Caco-2 (cell line): ENCODE measurements at regions not wholly inside any gene's neighbourhood (a gene's known extent, or its start where the extent isn't known, plus 50 kb on each side); places are given as distances from the start of the nearest gene placed in this dataset.

ENCODE experiments used
- BruUV-seq: library from RNA; stranded (reverse); fragments of 400-500 nt; replicated peaks from 2 replicates; lab custom pipeline; 2021; lab: Mats Ljungman, UMichigan
- CTCF ChIA-PET: fragments of 300-600 bp; sonication (Branson Sonifier 250); formaldehyde crosslinking; loops from one replicate; lab custom pipeline; 2022; ENCODE audit warnings: antibody characterized with exemption; lab: Charles Lee
- POLR2A ChIA-PET: fragments of 300-600 bp; sonication (Branson Sonifier 250); formaldehyde crosslinking; loops from one replicate; lab custom pipeline; 2022; ENCODE audit warnings: antibody characterized with exemption; lab: Charles Lee
- DNase-seq, 2 experiments: peaks; one replicate each; pipeline versions ENCODE4 v3.0.0 to v3.0.0-alpha.2; 2020 to 2022
- H3K27me3 ChIP-seq: replicated peaks from 2 replicates; pipeline ENCODE4 v1.6.0; 2011; ENCODE audit warnings: low read length; ENCODE audit not compliant: control insufficient read depth, insufficient read depth
- H3K36me3 ChIP-seq: 2 replicates; pipeline ENCODE4 v1.5.1; 2011; ENCODE audit warnings: low read length; ENCODE audit not compliant: control insufficient read depth, insufficient read depth
- H3K4me1 ChIP-seq: fragments of 250-450 bp; sonication (Bioruptor Pico); 2 replicates; pipeline ENCODE4 v1.5.1; 2020; ENCODE audit warnings: mild to moderate bottlenecking
- H3K4me3 ChIP-seq: 2 replicates; pipeline ENCODE4 v1.5.1; 2011; ENCODE audit warnings: low read depth, mild to moderate bottlenecking, control low read depth, low read length
- H3K9me3 ChIP-seq: fragments of 250-450 bp; sonication (Bioruptor Pico); 2 replicates; pipeline ENCODE4 v1.5.1; 2020; ENCODE audit warnings: mild to moderate bottlenecking, moderate library complexity
- H3K27ac Mint-ChIP-seq: one replicate; pipeline ENCODE4 v1.8.0; 2022; ENCODE audit warnings: mixed read lengths; ENCODE audit not compliant: unreplicated experiment
- H3K27me3 Mint-ChIP-seq: one replicate; pipeline ENCODE4 v1.8.0; 2022; ENCODE audit warnings: mixed read lengths; ENCODE audit not compliant: insufficient read depth, unreplicated experiment
- H3K36me3 Mint-ChIP-seq: one replicate; pipeline ENCODE4 v1.8.0; 2022; ENCODE audit warnings: mild to moderate bottlenecking, mixed read lengths; ENCODE audit not compliant: insufficient read depth, unreplicated experiment
- H3K4me1 Mint-ChIP-seq: one replicate; pipeline ENCODE4 v1.8.0; 2022; ENCODE audit warnings: low read depth, mixed read lengths; ENCODE audit not compliant: unreplicated experiment
- H3K4me3 Mint-ChIP-seq: one replicate; pipeline ENCODE4 v1.8.0; 2022; ENCODE audit warnings: mild to moderate bottlenecking, moderate library complexity, mixed read lengths; ENCODE audit not compliant: unreplicated experiment
- H3K9me3 Mint-ChIP-seq: one replicate; pipeline ENCODE4 v1.8.0; 2022; ENCODE audit warnings: mixed read lengths; ENCODE audit not compliant: unreplicated experiment
- CTCF ChIP-seq, 2 experiments: fragments of 200-600 bp in 1 of 2; IDR thresholded peaks; 1 replicate in 1 of 2; 2 replicates in 1 of 2; pipeline versions ENCODE4 v1.5.1 to v1.8.0; 2011 to 2022; ENCODE audit warnings: antibody characterized with exemption in 1 of 2, control low read depth in 1 of 2, inconsistent platforms in 1 of 2, low read depth in 1 of 2, low read length in 1 of 2, mild to moderate bottlenecking in 1 of 2, moderate library complexity in 1 of 2; ENCODE audit not compliant: insufficient read depth in 1 of 2, severe bottlenecking in 1 of 2, unreplicated experiment in 1 of 2
- intact Hi-C: fragments of 100-400 bp; cut with micrococcal nuclease; formaldehyde crosslinking; loops from one replicate; pipeline ENCODE4 v1.10.0; 2022; ENCODE audit not compliant: unreplicated experiment

DNA sequence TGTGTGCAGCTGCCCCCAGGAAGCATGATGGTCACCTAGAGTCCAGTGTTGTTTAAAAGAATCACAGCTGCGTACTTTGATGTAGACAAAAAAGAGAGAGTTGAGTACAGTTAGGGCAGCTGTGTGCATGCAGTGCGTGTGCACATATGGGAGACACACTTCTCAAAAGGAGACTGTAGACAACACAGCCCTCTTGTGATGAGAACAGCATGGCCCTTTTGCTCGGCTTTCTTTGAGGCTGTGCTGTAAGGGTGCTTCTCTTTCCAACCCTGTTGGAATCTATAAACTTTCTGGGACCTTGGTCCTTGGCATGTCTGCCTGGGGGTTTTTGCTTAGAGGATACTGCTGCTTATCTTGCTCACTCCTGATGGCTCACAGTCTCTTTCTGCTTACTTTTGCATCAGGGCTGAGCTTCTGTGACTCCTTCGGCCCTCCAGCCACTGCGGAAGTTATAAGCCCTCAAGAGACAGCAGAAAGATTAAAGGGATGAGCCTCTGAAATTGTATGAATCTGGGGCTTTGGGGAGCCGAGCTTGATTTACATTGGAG is 102.9 kb downstream of the DYRK2 start:
- no peaks in the 10 kb centered on the region for H3K36me3 ChIP-seq
- H3K9me3 Mint-ChIP-seq, result no peaks in the 10 kb centered on the region
- CTCF ChIA-PET, result no interaction called here
- no TSS peak for BruUV-seq
- no peak overlapping the region for H3K4me3 Mint-ChIP-seq
- peaks cover 39% of the 10 kb centered on the region for H3K4me1 ChIP-seq
- no peaks in the 10 kb centered on the region for H3K36me3 Mint-ChIP-seq
- H3K9me3 ChIP-seq, result no peaks in the 10 kb centered on the region
- H3K4me3 ChIP-seq, result no peak overlapping the region
- H3K27me3 ChIP-seq, result no peaks in the 10 kb centered on the region; the same call in 1 of the 2 replicates
- POLR2A ChIA-PET, result no interaction called here
- intact Hi-C loops, result no loop called here
- H3K27me3 Mint-ChIP-seq, result no peaks in the 10 kb centered on the region
- DNase-seq, result no peak
- no peak overlapping the region for H3K27ac Mint-ChIP-seq
- no peak for TF ChIP-seq CTCF (IDR thresholded peaks at IDR 0.05; ENCODE audit: insufficient read depth in 1 of 2, low read depth in 1 of 2, low read length in 1 of 2, severe bottlenecking in 1 of 2, unreplicated experiment in 1 of 2)
- H3K4me1 Mint-ChIP-seq, result peaks cover 19% of the 10 kb centered on the region

DNA sequence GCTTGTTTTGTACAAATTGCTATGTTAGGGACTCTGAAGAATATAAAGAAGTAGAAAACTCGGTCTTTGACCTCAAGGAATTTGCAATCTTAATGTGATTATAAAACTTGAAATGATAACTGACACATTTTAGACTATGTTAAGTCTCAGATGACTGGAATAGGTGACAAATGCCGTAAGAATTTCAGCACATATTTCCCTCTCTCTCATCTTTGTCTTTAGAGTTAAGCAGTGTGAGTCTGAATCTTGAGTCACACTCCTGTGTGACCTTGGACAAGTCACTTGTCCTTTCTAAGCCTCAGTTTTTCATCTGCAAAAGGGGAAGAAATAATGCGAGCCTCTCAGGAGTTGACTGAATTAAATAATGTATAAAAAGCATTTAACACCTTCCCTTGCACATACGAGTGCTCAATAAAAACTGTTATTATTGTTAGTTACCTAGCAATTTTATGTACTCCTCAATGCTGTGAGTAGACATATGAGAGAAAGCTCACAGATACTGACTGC is 103.7 kb downstream of the DYRK2 start:
- H3K36me3 Mint-ChIP-seq, result no peaks in the 10 kb centered on the region

DNA sequence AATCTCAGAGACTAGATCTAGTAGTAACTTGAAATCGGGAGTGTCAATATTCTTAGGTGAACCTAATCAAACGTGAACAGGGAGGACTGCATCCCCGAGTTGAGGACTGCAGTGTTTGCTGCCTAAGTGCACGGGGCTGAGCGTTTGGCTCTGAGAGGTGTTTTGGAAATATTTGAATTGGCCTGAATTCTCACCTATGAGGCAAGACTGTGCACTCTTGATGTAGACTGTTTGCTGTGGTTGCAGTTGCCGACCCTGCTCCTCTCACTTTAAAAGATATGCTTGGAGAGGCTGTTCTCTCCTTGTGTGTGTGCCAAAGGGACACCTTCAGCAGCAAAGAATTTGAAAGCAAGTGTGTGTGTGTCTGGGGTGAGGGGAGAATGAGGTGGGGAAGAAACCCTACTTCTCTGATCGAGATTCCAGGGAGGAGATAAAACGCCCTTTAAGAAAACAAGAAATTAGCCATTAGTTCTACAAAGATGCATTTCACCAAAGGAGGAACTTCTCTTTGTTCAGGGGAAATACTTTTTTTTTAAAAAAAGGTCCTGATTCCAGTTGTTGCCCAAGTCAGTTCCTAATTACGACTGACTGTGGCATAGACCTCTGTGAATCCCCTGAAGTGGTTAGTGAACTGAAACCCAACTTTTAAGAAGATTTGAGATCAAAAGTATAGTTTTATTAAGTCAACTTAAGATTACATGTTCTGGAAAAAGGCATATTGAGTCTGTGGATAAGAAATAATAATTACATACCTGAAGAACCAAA is 106.6 kb downstream of the DYRK2 start:
- H3K4me3 ChIP-seq, result no peak overlapping the region
- H3K9me3 Mint-ChIP-seq, result peaks cover 7% of the 10 kb centered on the region
- H3K27me3 Mint-ChIP-seq, result no peaks in the 10 kb centered on the region
- no peaks in the 10 kb centered on the region for H3K9me3 ChIP-seq
- intact Hi-C loops, result no loop called here
- H3K36me3 Mint-ChIP-seq, result no peaks in the 10 kb centered on the region
- peaks cover 6% of the 10 kb centered on the region for H3K4me1 ChIP-seq
- H3K4me3 Mint-ChIP-seq, result no peak overlapping the region
- no TSS peak for BruUV-seq
- no peaks in the 10 kb centered on the region; the same call in 1 of the 2 replicates for H3K27me3 ChIP-seq
- no peak for DNase-seq
- POLR2A ChIA-PET, result no interaction called here
- H3K27ac Mint-ChIP-seq, result no peak overlapping the region
- no peaks in the 10 kb centered on the region for H3K36me3 ChIP-seq
- TF ChIP-seq CTCF (IDR thresholded peaks at IDR 0.05; ENCODE audit: insufficient read depth in 1 of 2, low read depth in 1 of 2, low read length in 1 of 2, severe bottlenecking in 1 of 2, unreplicated experiment in 1 of 2), result no peak
- H3K4me1 Mint-ChIP-seq, result peaks cover 16% of the 10 kb centered on the region
- CTCF ChIA-PET, result no interaction called here

More for the DNA sequence above, 103.7 kb downstream of the DYRK2 start:
- H3K4me3 ChIP-seq, result no peak overlapping the region
- CTCF ChIA-PET, result no interaction called here
- H3K27me3 ChIP-seq, result no peaks in the 10 kb centered on the region; the same call in 1 of the 2 replicates
- no peak for TF ChIP-seq CTCF (IDR thresholded peaks at IDR 0.05; ENCODE audit: insufficient read depth in 1 of 2, low read depth in 1 of 2, low read length in 1 of 2, severe bottlenecking in 1 of 2, unreplicated experiment in 1 of 2)
- Mint-ChIP-seq H3K9me3 (no peaks in the 10 kb centered on the region), H3K27ac (no peak overlapping the region), H3K27me3 (no peaks in the 10 kb centered on the region), H3K4me1 (peaks cover 19% of the 10 kb centered on the region), H3K4me3 (no peak overlapping the region)
- no peaks in the 10 kb centered on the region for H3K9me3 ChIP-seq
- DNase-seq, result no peak
- H3K36me3 ChIP-seq, result no peaks in the 10 kb centered on the region
- peaks cover 30% of the 10 kb centered on the region for H3K4me1 ChIP-seq
- intact Hi-C loops, result no loop called here
- BruUV-seq, result no TSS peak
- POLR2A ChIA-PET, result no interaction called here
